OCI-LY7 (cell line): ENCODE measurements at regions not wholly inside any gene's neighbourhood (a gene's known extent, or its start where the extent isn't known, plus 50 kb on each side); places are given as distances from the start of the nearest gene placed in this dataset.

Experiments used
- CTCF ChIP-seq: fragments of 200-600 bp; sonication (generic); conservative IDR thresholded peaks from 2 replicates; pipeline ENCODE4 v1.5.1; 2014; ENCODE audit warnings: mild to moderate bottlenecking, antibody characterized with exemption, low read length, moderate library complexity, mixed read lengths
- EZH2phosphoT487 ChIP-seq: fragments of 200-600 bp; sonication (generic); IDR thresholded peaks from 2 replicates; pipeline ENCODE4 v1.6.1; 2018; ENCODE audit warnings: low read depth, borderline replicate concordance, mild to moderate bottlenecking, mixed run types, antibody characterized with exemption, low read length, moderate library complexity, mixed read lengths

GRCh38 chr15:53829923-53830459 lies 70.5 kb upstream of the WDR72 start:
- TF ChIP-seq CTCF (no peak), EZH2phosphoT487 (no peak)
